Endometrial microvascular endothelial cells (primary cell): ENCODE measurements at regions not wholly inside any gene's neighbourhood (a gene's known extent, or its start where the extent isn't known, plus 50 kb on each side); places are given as distances from the start of the nearest gene placed in this dataset.

ENCODE experiments used
- in situ Hi-C: cut with HindIII; loops from 2 replicates; pipeline ENCODE4 v1.10.0; 2017; ENCODE audit warnings: low sequenced_read_pairs, low pct_unique_long_range_greater_than_20kb; ENCODE audit errors: inconsistent ontology term

DNA sequence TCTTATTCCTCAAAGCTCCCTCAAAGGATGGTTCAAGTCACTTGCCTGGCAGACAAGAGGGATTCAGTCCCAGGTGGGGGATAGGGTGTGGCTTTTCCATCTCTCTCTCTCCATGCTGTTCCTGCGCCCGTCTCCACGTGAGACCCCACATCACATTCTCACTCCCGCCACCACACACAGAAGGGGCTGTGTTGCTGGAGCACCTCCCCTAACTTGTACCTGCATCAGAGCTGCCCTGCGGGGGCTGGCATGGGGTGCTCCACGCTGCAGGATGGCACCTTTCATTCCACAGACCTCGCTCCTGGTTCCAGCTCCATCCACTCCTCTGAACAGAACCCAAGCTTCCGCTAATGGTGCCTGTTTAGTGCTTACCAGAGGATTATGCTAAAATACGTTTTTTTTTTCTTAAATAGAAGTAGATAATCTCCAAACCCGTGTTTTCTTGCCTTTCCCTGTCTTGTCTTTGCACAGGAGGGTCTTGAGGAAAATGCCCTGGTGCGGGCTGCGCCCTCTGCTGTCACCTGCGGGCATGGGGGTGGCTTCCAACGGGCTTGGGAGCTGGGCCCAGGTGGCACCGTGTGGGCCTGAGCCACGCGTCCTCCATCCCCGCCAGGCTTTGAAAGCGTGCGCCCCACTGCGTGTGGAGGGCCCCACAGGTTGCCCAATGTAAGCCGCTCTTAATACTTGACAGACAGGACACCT, 985.6 kb downstream of the BRD1 start:
- in situ Hi-C loops: no loop called here

DNA sequence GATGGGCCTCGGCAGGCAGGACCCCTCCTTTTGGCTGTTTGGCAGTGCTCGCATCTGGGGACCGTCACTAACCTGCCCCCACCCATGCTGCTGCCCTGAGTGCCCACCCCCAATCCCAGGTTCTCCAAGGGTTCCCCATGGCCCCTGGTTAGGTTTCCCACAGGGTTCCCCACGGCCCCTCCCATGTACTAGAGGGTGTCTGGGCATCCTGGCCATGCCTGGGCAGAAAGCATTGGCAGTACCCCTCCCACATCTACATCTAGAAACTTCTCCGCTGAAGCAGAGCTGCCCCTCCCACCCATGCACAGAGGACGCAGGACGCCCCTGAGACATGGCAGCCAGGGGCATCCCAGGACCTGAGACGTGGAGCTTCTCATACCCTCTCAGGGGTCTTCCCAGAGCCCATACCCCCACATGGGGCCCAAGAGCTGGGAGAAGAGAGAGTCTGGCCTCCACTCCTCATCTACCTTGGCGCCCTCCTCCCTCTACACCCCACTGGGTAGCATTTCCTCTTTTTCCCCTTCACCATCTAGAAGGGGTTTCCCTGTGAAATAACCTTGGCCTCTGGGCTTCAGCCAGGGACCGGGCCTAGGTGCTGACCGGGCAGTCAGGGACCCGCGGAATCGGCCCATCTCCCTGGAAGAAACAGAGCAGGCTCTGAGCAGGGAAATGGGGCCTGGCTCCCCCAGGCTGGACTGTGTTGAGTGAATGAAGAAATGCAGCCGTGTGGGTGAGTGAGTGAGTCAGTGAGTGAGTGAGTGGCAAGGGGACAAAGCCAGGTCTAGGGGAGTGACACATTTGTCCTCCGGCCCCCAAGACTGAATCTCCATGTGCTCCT, 987.3 kb downstream of the BRD1 start:
- in situ Hi-C loops: no loop called here

DNA sequence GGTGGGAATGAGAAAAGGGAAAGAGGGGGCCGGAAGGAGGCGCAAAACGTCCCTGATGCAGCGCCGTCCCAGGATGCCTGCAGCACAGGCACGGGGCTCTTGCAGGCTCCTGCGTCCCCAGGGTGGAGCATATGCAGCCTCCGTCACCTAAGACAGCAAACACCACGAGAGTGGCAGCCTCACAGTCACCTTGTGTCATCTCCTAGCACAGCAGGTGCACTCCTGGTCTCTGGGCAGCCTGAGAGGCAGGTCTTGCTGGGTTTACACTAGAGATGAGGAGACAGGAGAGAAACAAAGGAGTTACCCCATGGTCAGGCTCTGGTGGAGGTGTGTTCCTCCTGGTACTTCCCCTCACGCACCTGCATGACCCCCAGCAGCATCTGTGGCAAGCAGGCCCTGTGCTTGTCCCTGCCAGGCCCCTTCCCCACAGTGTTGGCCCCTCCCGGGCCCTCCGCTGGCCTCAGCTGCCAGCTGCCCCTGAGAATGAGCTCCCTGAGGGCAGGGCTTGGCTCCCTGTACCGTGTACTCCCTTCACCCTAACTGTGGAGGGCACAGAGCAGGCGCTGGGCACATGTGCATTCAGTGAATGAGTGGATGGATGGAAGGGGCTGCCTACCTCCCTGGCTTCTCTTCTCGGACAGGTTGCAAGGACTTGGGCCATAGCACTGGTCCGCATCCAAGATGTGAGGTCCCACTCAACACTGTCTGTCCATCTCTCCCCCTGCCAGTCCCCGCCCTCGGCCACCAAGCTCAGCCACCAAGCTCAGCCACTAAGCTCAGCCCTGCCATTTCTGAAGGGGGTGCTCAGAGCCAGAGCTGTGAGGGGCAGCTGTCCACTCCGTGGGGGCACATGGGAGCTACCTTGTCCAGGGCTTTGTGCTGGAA, 988.6 kb downstream of the BRD1 start:
- in situ Hi-C loops: no loop called here

DNA sequence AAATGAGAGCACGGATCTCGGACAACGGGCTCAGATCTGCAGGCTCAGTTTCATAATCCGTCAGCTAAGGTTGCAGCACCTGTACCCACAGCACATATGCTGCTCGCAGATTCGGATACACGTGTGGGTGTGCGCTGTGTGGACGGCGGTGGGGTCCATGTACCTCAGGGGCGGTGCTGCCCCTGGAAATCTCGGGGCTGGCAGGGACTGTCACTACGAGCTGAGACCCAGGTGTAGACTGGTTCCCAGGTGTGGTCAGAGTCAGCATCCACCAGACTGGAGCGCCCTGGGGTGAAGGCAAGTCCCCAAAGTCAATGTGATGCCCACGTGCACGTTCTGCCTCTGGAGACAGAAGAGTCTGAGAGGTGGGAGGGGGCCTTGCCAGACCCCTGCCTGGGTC, 989.3 kb downstream of the BRD1 start:
- in situ Hi-C loops: no loop called here

DNA sequence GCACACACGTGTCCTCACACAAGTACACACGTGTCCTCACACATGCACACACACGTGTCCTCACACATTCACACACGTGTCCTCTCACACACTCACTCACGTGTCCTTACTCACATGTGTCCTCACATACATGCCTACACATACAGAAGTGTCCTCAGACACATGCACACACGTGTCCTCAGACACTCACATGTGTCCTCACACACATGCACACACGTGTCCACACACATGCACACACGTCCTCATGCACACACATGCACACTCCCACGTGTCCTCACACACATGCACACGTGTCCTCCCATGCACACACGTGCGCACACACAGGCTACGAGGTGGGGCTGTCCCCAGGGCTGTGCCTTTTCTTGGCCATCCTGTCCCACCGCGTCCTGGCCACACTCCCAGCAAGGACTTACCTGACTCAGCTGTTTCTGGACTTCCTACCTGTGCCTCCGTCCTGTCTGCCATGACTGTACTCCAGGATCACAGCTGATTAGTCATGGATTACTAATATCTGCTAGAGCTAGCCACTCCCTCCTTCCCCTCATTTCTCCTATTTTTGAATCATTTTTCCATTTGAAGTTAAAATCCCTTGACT, 990.2 kb downstream of the BRD1 start:
- in situ Hi-C loops: no loop called here

DNA sequence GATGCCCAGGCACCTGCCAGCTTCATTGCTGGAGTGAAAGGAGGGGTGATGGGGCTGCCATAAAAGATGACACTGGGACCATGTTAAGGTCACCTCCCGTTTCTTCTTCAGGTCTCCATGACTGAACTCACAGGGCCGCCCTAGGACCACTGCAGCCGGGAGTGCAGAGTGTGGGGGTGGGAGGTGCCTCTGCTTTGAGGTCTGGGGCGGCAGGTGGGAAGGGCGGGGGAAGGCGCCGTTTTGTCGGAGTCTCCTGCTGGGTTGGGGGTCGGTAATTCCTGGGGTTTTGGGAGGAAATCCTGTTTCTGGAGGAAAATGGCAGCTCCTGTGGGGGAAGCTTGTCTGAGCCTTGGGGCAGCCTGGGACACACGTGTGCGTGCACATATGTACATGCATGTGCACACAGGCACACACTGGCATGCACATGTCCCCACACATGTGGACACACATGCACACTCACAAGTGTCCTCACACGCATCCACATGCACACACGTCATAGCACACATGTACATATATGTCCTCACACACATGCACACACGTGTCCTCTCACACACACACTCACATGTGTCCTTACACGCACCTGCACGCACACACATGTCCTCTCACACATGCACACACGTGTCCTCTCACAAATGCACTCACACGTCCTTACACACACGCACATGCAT, 990.9 kb downstream of the BRD1 start:
- in situ Hi-C loops: no loop called here

DNA sequence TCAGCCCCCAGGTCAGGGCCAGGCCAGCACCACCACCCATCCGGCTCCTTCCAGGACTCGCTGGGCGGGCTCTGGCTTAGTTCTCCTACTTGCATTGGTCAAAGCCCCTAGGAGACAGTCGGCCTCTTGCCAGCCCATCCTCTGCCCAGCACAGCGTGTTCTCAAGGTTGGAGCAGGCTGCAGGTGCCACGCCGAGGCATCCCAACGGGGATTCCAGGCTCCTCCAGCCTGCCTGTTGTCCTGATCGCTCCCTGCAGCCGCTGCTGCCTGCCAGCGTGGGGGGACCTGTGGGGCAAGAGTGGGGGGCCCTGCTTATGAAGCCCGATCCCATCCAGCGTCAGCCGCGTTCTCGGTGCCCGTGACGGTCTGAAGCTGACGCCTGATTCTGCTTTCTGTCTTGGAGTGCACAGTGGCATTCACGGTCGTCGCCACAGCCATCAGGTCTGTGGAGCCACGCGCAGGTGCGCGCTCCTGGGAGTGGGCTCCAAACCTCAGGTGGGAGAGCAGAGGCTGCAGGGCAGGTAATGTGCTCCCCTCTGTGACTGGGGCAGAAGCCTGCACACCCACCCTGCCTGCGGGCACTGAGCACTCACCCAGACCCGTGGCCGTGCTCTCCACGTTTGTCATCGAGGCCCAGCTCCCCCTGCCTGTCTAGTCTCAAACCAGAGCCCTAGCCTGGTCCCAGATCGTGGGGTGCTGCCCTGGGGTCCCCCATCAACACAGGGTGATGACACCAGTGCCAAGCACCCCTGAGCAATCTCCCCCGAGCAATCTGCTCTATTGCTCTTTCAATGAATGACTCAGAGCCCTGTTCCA, 991.6 kb downstream of the BRD1 start:
- in situ Hi-C loops: no loop called here

DNA sequence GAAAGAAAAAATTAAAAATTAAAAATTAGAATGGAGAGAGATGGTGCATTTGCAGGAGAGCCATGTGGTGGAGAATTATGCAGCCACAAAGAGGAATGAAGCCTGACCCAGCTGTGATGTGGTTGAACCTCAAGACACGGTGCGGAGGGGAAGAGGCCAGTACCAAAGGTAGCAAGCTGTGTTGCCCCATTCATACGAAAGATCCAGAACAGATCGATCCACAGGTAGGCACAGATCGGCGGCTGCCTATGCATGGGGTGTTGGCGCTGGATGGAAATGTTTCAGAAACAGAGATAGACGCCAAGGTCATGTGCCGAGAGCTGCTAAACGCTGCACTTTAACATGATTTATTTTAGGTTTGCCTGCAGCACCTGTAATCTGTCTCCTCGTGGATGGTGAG, 992.3 kb downstream of the BRD1 start:
- in situ Hi-C loops: no loop called here

DNA sequence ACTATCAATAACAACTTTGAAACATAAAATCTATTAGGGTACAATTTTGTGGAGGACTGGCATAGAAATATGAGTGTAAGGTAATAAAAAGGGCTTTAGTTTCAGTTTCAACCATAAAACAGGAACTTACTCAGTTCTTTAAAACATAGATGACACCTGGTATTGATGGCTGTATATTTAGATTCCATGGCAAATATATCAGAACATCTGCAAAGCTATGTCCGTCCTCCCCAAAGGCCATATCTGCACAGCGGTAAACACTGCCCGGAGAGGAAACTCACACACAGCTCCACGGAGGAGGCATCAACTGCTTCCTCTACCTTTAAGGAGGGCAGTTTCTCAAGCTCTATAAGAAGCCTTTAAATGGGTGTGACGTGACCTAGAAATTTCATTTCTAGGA, 993.3 kb downstream of the BRD1 start:
- in situ Hi-C loops: no loop called here

DNA sequence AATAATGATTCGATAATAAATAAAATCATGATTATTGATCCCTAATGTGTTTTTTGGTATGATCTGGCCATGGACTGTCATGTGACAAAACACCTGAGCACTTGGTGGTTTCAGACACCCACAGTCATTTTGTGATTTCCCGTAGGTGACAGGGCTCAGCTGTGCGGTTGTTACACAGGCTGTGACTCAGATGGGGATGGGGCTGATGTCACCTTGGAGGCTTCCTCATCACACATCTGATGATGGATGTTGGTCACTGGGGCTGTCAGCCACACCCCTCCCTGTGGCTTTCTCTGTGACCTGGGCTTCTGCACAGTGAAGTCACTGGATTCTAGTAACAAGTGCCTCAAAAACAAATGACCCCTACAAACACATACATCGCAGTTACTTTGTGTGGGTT, 995.1 kb downstream of the BRD1 start:
- in situ Hi-C loops: no loop called here

DNA sequence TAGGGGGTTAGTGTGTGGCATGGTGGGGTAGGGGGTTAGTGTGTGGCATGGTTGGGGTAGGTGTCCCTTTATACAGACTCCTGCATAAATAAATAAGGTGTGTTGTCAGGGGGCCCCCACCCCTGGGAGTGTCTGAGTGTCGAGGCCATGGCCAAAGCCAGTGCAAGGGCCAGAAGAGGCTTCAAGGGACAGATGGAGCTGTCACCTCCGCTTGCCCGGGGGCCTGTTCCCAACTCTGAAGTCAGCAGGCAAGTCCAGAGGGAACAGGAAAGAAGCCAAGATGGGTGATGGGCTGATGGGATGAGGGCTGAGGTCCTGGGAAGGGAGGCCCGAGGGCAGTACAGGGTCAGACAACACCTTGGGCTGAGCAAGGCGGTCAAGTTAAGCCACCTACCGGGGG, 997.8 kb downstream of the BRD1 start:
- in situ Hi-C loops: no loop called here

DNA sequence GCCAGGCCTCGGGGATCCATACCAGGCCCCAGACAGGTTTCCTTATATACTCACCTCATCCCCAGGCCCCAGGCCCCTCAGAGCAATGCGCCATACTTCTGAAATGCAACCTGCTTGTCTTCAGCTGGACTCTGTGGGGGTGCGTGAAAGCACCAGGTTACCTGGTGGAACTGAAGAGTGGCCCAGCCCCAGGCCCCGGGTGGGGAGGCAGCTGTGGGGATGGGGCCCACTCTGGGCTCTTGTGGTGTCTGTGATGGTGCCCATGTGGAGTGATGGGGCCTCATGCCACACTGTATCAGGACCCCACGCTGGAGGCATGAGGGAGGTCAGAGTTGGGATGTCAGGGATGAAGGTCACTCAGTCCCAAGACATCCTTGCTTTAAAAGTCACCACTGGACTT, 999.0 kb downstream of the BRD1 start:
- in situ Hi-C loops: no loop called here

DNA sequence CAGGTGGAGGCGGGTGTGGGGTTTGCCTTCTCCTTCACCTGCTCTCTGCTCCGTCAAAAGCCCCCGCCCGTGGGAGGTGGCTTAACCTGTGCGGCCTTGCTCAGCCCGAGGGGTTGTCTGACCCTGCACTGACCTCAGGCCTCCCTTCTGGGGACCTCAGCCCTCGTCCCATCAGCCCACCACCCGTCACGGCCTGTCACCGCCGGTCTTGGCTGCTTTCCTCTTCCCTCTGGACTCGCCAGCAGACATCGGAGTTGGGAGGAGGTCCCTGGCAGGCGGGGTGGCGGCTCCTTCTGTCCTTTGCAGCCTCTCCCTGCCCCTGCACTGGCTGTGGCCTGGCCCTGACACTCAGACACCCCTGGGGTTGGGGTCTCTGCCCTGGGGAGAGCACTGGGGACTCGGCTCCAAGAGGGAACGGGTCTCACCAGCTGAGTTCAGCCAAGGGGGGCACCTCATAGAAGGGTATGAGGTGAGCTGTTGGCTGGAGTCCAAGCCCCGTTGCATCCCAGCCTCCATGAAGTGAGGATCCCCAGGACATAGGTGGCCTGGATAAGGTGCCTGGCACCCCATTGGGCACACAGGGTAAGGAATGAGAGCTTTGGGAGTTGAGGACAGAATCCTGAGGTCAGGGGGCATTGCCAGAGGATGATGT, 999.6 kb downstream of the BRD1 start:
- in situ Hi-C loops: no loop called here

DNA sequence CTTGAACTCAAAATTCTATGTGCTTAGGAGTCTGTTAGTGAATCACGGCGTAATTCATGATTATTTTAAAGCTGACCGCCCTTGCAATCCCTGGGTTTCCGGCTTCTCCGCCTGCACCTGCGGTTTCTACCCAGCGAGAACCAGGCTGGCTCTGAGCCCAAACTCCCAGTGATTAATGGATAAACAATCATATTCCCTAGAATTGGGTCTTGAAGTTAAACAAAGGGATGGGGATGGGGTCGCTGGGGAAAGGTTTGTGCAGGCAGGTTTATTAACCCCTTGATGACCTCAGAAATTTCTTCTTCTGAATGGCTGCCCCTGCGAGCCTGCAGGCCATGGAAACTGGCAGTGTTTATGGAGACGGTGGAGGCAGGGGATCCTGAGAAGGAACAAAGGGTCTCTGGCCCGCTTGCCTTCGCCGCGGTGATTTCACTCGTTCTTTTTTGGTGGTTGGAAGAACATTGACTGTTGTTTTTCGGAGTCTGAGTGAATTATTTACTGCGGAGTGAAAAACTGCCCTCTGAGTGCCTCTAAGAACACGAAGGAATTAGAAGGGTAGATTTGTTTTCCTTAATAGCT, 1000.3 kb downstream of the BRD1 start:
- in situ Hi-C loops: no loop called here

DNA sequence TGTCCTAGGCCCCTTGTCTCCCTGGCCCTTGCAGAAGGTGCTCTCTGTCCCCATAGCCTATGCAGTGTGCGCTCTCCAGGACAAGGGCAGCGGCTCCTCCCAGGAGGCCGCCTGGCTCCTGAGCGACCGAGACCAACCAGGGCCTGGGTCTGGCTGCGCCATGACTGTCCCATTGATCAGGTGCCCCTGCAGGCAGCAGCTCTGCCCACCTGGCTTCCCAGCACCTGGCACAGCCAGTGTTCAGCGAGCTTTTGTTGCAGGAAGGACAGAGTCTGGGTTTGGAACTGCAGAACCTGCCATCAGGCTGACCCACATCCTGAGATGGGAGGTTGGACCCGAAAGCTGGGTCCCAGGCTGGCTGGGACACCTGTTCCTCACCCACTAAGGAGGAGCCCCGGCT, 1001.1 kb downstream of the BRD1 start:
- in situ Hi-C loops: no loop called here

DNA sequence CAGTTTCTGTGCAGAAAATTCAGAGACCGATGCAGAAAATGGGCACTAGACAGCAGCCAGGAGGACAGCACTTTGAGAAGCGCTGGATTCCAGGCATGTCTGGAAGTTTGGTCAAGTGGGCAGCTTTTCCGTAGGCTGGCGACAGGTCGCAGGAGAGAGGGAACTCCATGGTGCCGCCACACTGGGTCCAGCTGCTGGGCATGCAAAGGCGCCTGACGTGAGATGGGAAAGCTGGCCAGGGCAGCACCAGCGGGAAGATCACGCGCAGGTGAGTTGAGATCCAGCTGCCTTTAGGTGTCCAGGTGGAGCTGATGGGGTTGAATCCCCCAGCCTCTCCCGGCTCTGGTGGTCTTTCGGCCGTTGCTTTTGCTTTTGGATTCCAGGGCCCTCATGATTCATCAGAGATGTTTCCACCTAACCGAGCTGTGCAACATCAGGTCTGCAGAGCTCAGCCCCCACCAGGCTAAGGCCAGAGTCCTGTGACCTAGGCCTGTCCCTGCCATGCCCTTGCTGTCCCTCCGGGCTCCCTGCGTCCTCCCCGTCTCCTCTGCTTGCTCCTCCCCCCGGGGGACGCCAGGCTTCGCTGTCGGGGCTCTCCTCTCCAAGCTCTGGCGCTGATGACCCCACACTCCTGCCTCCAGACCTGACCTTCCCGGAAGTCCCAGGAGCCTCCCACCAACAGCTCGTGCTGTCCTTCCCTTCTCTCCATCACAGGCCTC, 1001.7 kb downstream of the BRD1 start:
- in situ Hi-C loops: no loop called here
